ENCODE measurements at regions not wholly inside any gene's neighbourhood (a gene's known extent, or its start where the extent isn't known, plus 50 kb on each side); places are given as distances from the start of the nearest gene placed in this dataset.
A peak's percentile ranks its signal among the peaks of the same experiment; 100 is the strongest.

GRCh38 chr2:215619022-215619958 is 183.4 kb upstream of the FN1 start (continued):
- TF ChIP-seq RERE (CRISPR knock-in tag; IDR thresholded peaks at IDR 0.05; ENCODE audit: low read depth) = peak; percentile 87
- no peak for TF ChIP-seq AKAP8 (CRISPR knock-in tag; IDR thresholded peaks at IDR 0.05)
- no peak for TF ChIP-seq ZNF180 (CRISPR knock-in tag; IDR thresholded peaks at IDR 0.05; ENCODE audit: borderline replicate concordance, low read depth)
- peak; percentile 47 for TF ChIP-seq ZNF574 (CRISPR knock-in tag; IDR thresholded peaks at IDR 0.05)
- peak; percentile 97 for TF ChIP-seq ZNF362 (CRISPR knock-in tag; IDR thresholded peaks at IDR 0.05; ENCODE audit: borderline replicate concordance)
- no peak for TF ChIP-seq ZBTB44 (CRISPR knock-in tag; IDR thresholded peaks at IDR 0.05)
- TF ChIP-seq ZNF235 (CRISPR knock-in tag; IDR thresholded peaks at IDR 0.05; ENCODE audit: borderline replicate concordance) = no peak
- no peak; the same call in 1 of the 2 replicates for TF ChIP-seq ARNTL (CRISPR knock-in tag; IDR thresholded peaks at IDR 0.05)
- TF ChIP-seq ZNF34 (CRISPR knock-in tag; IDR thresholded peaks at IDR 0.05; ENCODE audit: borderline replicate concordance) = 0 out of 2 replicates have a peak, but pooled peaks have one; percentile 24
- peak; percentile 48; the same call in 1 of the 2 replicates for TF ChIP-seq NFYC (CRISPR knock-in tag; IDR thresholded peaks at IDR 0.05)
- TF ChIP-seq NR3C1 (CRISPR knock-in tag; IDR thresholded peaks at IDR 0.05) = no peak
- TF ChIP-seq ZNF441 (CRISPR knock-in tag; IDR thresholded peaks at IDR 0.05; ENCODE audit: borderline replicate concordance) = no peak; the same call in none of the 2 replicates
- peak; percentile 91; the same call in 1 of the 2 replicates for TF ChIP-seq HMG20A (CRISPR knock-in tag; IDR thresholded peaks at IDR 0.05; ENCODE audit: borderline replicate concordance)
- TF ChIP-seq ZNF850 (CRISPR knock-in tag; conservative IDR thresholded peaks at IDR 0.05) = no peak
- TF ChIP-seq YEATS4 (CRISPR knock-in tag; IDR thresholded peaks at IDR 0.05; ENCODE audit: borderline replicate concordance) = peak; percentile 25; the same call in 1 of the 2 replicates

Data from HepG2 (cell line).